ENCODE measurements at regions not wholly inside any gene's neighbourhood (a gene's known extent, or its start where the extent isn't known, plus 50 kb on each side); places are given as distances from the start of the nearest gene placed in this dataset.

DNA sequence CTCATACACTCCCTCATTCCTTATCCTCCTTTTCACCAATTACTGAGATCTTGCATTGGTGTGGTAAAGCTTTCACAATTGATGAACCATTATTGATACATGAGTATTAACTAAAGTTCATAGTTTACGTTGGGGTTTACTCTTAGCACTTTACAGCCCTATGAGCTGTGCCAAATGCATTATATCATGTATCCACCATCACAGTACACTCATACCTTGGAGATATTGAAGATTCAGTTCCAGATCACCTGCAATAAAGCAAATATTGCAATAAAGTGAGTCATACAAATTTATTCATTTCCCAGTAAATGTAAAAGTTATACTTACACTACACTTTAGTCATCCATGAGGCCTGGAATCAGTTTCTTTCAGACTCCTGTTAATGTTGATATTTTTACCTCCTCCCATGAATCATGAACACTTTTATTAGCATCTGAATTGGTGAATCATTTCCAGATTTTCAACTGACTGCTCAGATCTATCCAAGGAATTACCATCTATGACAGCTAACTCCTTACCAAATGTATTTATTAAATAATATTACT, 546.6 kb upstream of the PTPRD start:
- no peaks in the 10 kb centered on the region for H3K9me3 ChIP-seq (ENCODE audit: low read depth)
- no peaks in the 10 kb centered on the region for H4K20me1 ChIP-seq (ENCODE audit: insufficient read depth, poor library complexity, severe bottlenecking)
- H3K4me3 ChIP-seq: no peak overlapping the region
- no peak overlapping the region for H2AFZ ChIP-seq
- TF ChIP-seq, protein P1, sequence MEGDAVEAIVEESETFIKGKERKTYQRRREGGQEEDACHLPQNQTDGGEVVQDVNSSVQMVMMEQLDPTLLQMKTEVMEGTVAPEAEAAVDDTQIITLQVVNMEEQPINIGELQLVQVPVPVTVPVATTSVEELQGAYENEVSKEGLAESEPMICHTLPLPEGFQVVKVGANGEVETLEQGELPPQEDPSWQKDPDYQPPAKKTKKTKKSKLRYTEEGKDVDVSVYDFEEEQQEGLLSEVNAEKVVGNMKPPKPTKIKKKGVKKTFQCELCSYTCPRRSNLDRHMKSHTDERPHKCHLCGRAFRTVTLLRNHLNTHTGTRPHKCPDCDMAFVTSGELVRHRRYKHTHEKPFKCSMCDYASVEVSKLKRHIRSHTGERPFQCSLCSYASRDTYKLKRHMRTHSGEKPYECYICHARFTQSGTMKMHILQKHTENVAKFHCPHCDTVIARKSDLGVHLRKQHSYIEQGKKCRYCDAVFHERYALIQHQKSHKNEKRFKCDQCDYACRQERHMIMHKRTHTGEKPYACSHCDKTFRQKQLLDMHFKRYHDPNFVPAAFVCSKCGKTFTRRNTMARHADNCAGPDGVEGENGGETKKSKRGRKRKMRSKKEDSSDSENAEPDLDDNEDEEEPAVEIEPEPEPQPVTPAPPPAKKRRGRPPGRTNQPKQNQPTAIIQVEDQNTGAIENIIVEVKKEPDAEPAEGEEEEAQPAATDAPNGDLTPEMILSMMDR (IDR thresholded peaks at IDR 0.05; ENCODE audit: poor library complexity): no peak
- no peak for TF ChIP-seq EZH2 (IDR thresholded peaks at IDR 0.05; ENCODE audit: borderline replicate concordance)
- no peaks in the 10 kb centered on the region for H3K36me3 ChIP-seq (replicated peaks; ENCODE audit: insufficient read depth, low read depth)
- no peak overlapping the region for H3K27ac ChIP-seq
- 81% methylated on average over 1 of the region's 1 CpG for WGBS (ENCODE audit: low lambda C conversion rate, missing lambda C conversion rate)
- H3K27me3 ChIP-seq: no peaks in the 10 kb centered on the region
- no peaks in the 10 kb centered on the region for H3K4me1 ChIP-seq (ENCODE audit: insufficient read depth)
- no peak for DNase-seq (ENCODE audit: low spot score)
- H3K9me2 ChIP-seq (replicated peaks; ENCODE audit: insufficient read depth): no peaks in the 10 kb centered on the region
- no peaks in the 10 kb centered on the region for H3K79me2 ChIP-seq
- no peak overlapping the region for H3K4me2 ChIP-seq

DNA sequence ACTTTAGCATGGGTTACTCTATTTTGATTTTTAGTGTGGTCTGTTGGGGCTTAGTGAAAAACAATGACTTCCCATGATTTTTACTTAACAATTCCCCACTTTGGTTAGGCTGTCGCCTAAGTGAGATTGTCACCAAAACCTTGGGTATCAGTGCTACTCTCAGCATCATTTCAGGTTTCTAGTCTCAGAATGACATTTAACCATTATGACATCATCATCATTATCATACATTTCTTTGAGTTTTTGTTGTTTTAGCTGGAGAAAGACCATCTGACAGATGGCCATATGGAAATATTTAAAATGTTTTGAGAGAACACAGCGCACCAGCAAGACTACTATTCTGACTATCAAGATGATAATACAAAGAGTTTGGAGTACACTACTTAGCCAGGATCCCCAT, 551.0 kb upstream of the PTPRD start:
- TF ChIP-seq EZH2 (IDR thresholded peaks at IDR 0.05; ENCODE audit: borderline replicate concordance) (no peak), EZH2phosphoT487 (IDR thresholded peaks at IDR 0.05; ENCODE audit: low read depth, severe bottlenecking, unreplicated experiment) (no peak)
- TF ChIP-seq, protein P1 (IDR thresholded peaks at IDR 0.05; ENCODE audit: poor library complexity): no peak
- WGBS (ENCODE audit: low lambda C conversion rate, missing lambda C conversion rate): 98% methylated on average over 2 of the region's 2 CpGs
- DNase-seq (ENCODE audit: low spot score): no peak

DNA sequence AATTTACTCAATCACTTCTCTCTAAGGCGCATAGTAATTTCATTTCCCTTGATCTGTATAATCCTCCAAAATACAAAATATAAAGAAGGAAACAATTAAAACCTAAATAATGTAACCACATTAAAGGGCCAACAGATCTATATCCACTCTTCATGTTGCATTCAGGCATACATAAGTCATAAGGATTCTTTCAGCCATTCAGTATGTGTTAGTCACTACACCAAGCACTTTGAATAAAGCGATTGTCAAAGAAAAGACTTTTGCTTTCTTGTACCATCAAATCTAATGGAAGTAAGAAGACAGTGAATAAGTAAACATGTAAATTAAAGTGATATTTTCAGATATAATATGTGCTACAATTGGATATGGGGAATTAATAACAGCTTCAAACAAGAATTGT, 569.2 kb upstream of the PTPRD start:
- no peak overlapping the region for H2AFZ ChIP-seq
- H3K36me3 ChIP-seq (replicated peaks; ENCODE audit: insufficient read depth, low read depth): no peaks in the 10 kb centered on the region
- no peak overlapping the region for H3K4me3 ChIP-seq
- no peak overlapping the region for H3K27ac ChIP-seq
- TF ChIP-seq, protein P1 (IDR thresholded peaks at IDR 0.05; ENCODE audit: poor library complexity): no peak
- TF ChIP-seq EZH2 (IDR thresholded peaks at IDR 0.05; ENCODE audit: borderline replicate concordance): no peak
- TF ChIP-seq EZH2phosphoT487 (IDR thresholded peaks at IDR 0.05; ENCODE audit: low read depth, severe bottlenecking, unreplicated experiment): no peak
- H4K20me1 ChIP-seq (ENCODE audit: insufficient read depth, poor library complexity, severe bottlenecking): no peaks in the 10 kb centered on the region
- DNase-seq (ENCODE audit: low spot score): no peak
- no peaks in the 10 kb centered on the region for H3K79me2 ChIP-seq
- no peaks in the 10 kb centered on the region for H3K9me2 ChIP-seq (replicated peaks; ENCODE audit: insufficient read depth)
- no peaks in the 10 kb centered on the region for H3K27me3 ChIP-seq
- H3K4me2 ChIP-seq: no peak overlapping the region
- 90% methylated on average over 2 of the region's 2 CpGs for WGBS (ENCODE audit: low lambda C conversion rate, missing lambda C conversion rate)
- H3K4me1 ChIP-seq (ENCODE audit: insufficient read depth): no peaks in the 10 kb centered on the region
- no peaks in the 10 kb centered on the region for H3K9me3 ChIP-seq (ENCODE audit: low read depth)

More for the DNA sequence above, 551.0 kb upstream of the PTPRD start:
- Histone ChIP-seq H3K36me3 (replicated peaks; ENCODE audit: insufficient read depth, low read depth) (no peaks in the 10 kb centered on the region), H3K27me3 (no peaks in the 10 kb centered on the region), H3K27ac (no peak overlapping the region), H3K79me2 (no peaks in the 10 kb centered on the region), H3K4me2 (no peak overlapping the region), H3K9me2 (replicated peaks; ENCODE audit: insufficient read depth) (no peaks in the 10 kb centered on the region), H2AFZ (no peak overlapping the region), H3K4me1 (ENCODE audit: insufficient read depth) (no peaks in the 10 kb centered on the region), H3K4me3 (no peak overlapping the region), H4K20me1 (ENCODE audit: insufficient read depth, poor library complexity, severe bottlenecking) (no peaks in the 10 kb centered on the region), H3K9me3 (ENCODE audit: low read depth) (no peaks in the 10 kb centered on the region)

DNA sequence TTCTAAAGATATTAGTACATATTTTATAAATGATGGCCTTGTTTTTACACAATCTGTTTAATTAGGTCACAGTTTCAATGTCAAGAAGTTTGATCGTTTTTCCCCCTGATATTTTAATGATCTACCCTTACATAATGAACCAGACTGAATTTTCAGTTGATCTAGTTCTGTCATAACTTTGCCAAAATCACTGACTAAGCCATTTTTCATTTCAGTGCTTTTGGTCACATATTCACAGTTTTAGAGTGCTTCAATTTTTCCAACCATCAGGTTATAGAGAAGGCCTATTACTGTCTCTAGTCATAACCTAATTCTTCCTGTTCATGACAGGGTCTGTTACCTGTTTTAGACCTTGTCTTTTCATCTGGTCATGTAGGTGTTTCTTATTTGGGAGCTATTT, 577.9 kb upstream of the PTPRD start:
- Histone ChIP-seq H3K4me1 (ENCODE audit: insufficient read depth) (no peaks in the 10 kb centered on the region), H4K20me1 (ENCODE audit: insufficient read depth, poor library complexity, severe bottlenecking) (no peaks in the 10 kb centered on the region), H3K4me3 (no peak overlapping the region), H3K27me3 (no peaks in the 10 kb centered on the region), H2AFZ (no peak overlapping the region), H3K9me3 (ENCODE audit: low read depth) (no peaks in the 10 kb centered on the region), H3K27ac (no peak overlapping the region), H3K36me3 (replicated peaks; ENCODE audit: insufficient read depth, low read depth) (no peaks in the 10 kb centered on the region), H3K9me2 (replicated peaks; ENCODE audit: insufficient read depth) (no peaks in the 10 kb centered on the region), H3K79me2 (no peaks in the 10 kb centered on the region), H3K4me2 (no peak overlapping the region)
- TF ChIP-seq, protein P1 (IDR thresholded peaks at IDR 0.05; ENCODE audit: poor library complexity): no peak
- no peak for TF ChIP-seq EZH2phosphoT487 (IDR thresholded peaks at IDR 0.05; ENCODE audit: low read depth, severe bottlenecking, unreplicated experiment)
- no peak for TF ChIP-seq EZH2 (IDR thresholded peaks at IDR 0.05; ENCODE audit: borderline replicate concordance)
- 87% methylated on average over 1 of the region's 1 CpG for WGBS (ENCODE audit: low lambda C conversion rate, missing lambda C conversion rate)
- no peak for DNase-seq (ENCODE audit: low spot score)

Measured in hepatocyte (in vitro differentiated cells).